DOHH2 (cell line): ENCODE measurements at regions not wholly inside any gene's neighbourhood (a gene's known extent, or its start where the extent isn't known, plus 50 kb on each side); places are given as distances from the start of the nearest gene placed in this dataset.
A peak's percentile ranks its signal among the peaks of the same experiment; 100 is the strongest.

Source experiments
- H3F3A ChIP-seq: fragments of 200-600 bp; sonication (generic), shearing (Covaris generic); 2 replicates; pipeline ENCODE4 v1.6.0; 2016; ENCODE audit warnings: antibody characterized with exemption, mild to moderate bottlenecking; ENCODE audit not compliant: control insufficient read depth, insufficient read depth
- H3K27ac ChIP-seq: fragments of 200-600 bp; sonication (generic); 2 replicates; pipeline ENCODE4 v1.5.1; 2014; ENCODE audit warnings: low read depth, mild to moderate bottlenecking, low read length, moderate library complexity
- H3K27me3 ChIP-seq: fragments of 200-600 bp; sonication (generic); 2 replicates; pipeline ENCODE4 v1.6.1; 2014; ENCODE audit warnings: mild to moderate bottlenecking, low read length, mixed read lengths; ENCODE audit not compliant: control insufficient read depth
- H3K36me3 ChIP-seq: fragments of 200-600 bp; sonication (generic); 2 replicates; pipeline ENCODE4 v1.6.1; 2014; ENCODE audit warnings: mild to moderate bottlenecking, low read length, moderate library complexity, mixed read lengths; ENCODE audit not compliant: control insufficient read depth
- H3K4me1 ChIP-seq: fragments of 200-600 bp; sonication (generic); 2 replicates; pipeline ENCODE4 v1.6.1; 2014; ENCODE audit warnings: mild to moderate bottlenecking, low read length, mixed read lengths; ENCODE audit not compliant: control insufficient read depth
- H3K4me2 ChIP-seq: fragments of 200-600 bp; sonication (generic); 2 replicates; pipeline ENCODE4 v1.6.0; 2014; ENCODE audit warnings: mild to moderate bottlenecking, low read length, moderate library complexity
- H3K4me3 ChIP-seq: fragments of 200-600 bp; sonication (generic); 2 replicates; pipeline ENCODE4 v1.5.1; 2014; ENCODE audit warnings: mild to moderate bottlenecking, low read length, mixed read lengths
- H3K79me2 ChIP-seq: fragments of 200-600 bp; sonication (generic); 2 replicates; pipeline ENCODE4 v1.6.1; 2014; ENCODE audit warnings: mild to moderate bottlenecking, low read length, mixed read lengths; ENCODE audit not compliant: control insufficient read depth
- H3K9me2 ChIP-seq: fragments of 200-600 bp; sonication (generic); replicated peaks from 2 replicates; pipeline ENCODE4 v1.6.1; 2014; ENCODE audit warnings: mild to moderate bottlenecking, low read length, mixed read lengths; ENCODE audit not compliant: control insufficient read depth
- H3K9me3 ChIP-seq: fragments of 200-600 bp; sonication (generic); 2 replicates; pipeline ENCODE4 v1.6.1; 2014; ENCODE audit warnings: antibody characterized with exemption, low read length, mixed read lengths; ENCODE audit not compliant: control insufficient read depth, insufficient read depth
- H4K20me1 ChIP-seq: fragments of 200-600 bp; sonication (generic); 2 replicates; pipeline ENCODE4 v1.6.0; 2014; ENCODE audit warnings: low read depth, mild to moderate bottlenecking, antibody characterized with exemption, low read length, moderate library complexity; ENCODE audit not compliant: control insufficient read depth, insufficient read depth
- CTCF ChIP-seq: fragments of 200-600 bp; sonication (generic); IDR thresholded peaks from one replicate; pipeline ENCODE4 v1.5.1; 2014; ENCODE audit warnings: antibody characterized with exemption, mild to moderate bottlenecking, low read depth, low read length; ENCODE audit not compliant: poor library complexity, severe bottlenecking
- EZH2phosphoT487 ChIP-seq: fragments of 200-600 bp; sonication (generic); IDR thresholded peaks from 2 replicates; pipeline ENCODE4 v1.6.1; 2017; ENCODE audit warnings: borderline replicate concordance, mild to moderate bottlenecking, antibody characterized with exemption, low read length, moderate library complexity, mixed read lengths

GRCh38 chr19:5290336-5291262 is 50.0 kb downstream of the PTPRS start:
- Histone ChIP-seq H3K27ac (no peak overlapping the region), H3K79me2 (peaks cover 43% of the 10 kb centered on the region), H4K20me1 (0 out of 2 replicates have a peak, but pooled peaks cover 5% of the 10 kb centered on the region), H3K27me3 (no peaks in the 10 kb centered on the region), H3F3A (no peaks in the 10 kb centered on the region), H3K9me2 (no peaks in the 10 kb centered on the region), H3K9me3 (no peaks in the 10 kb centered on the region), H3K4me2 (peak overlapping the region; percentile 81; the same call in 1 of the 2 replicates), H3K4me3 (no peak overlapping the region), H3K36me3 (peaks cover 5% of the 10 kb centered on the region; the same call in 1 of the 2 replicates), H3K4me1 (peaks cover 54% of the 10 kb centered on the region)
- TF ChIP-seq CTCF (no peak), EZH2phosphoT487 (no peak)

- H3K4me3 ChIP-seq: peak overlapping the region; percentile 48
- H3K36me3 ChIP-seq: peaks cover 12% of the 10 kb centered on the region; the same call in 1 of the 2 replicates
- H3K4me1 ChIP-seq: peaks cover 54% of the 10 kb centered on the region
- H3F3A ChIP-seq: no peaks in the 10 kb centered on the region
- H3K9me2 ChIP-seq: no peaks in the 10 kb centered on the region
- H3K27me3 ChIP-seq: no peaks in the 10 kb centered on the region
- TF ChIP-seq CTCF (peak; percentile 58), EZH2phosphoT487 (no peak)
- H3K9me3 ChIP-seq: no peaks in the 10 kb centered on the region
- H4K20me1 ChIP-seq: 0 out of 2 replicates have a peak, but pooled peaks cover 5% of the 10 kb centered on the region
- H3K79me2 ChIP-seq: peaks cover 43% of the 10 kb centered on the region
- peak overlapping the region; percentile 73 for H3K27ac ChIP-seq
- peak overlapping the region; percentile 69 for H3K4me2 ChIP-seq
Observed at GRCh38 chr19:5289060-5289990, 51.3 kb downstream of the PTPRS start.

GRCh38 chr19:5288347-5288739 is 52.3 kb downstream of the PTPRS start:
- H3K27me3 ChIP-seq: no peaks in the 10 kb centered on the region
- H3K36me3 ChIP-seq: peaks cover 12% of the 10 kb centered on the region; the same call in 1 of the 2 replicates
- no peaks in the 10 kb centered on the region for H3K9me2 ChIP-seq
- peak overlapping the region; percentile 73 for H3K27ac ChIP-seq
- peak overlapping the region; percentile 48 for H3K4me3 ChIP-seq
- H3K4me2 ChIP-seq: peak overlapping the region; percentile 69
- H3K79me2 ChIP-seq: peaks cover 43% of the 10 kb centered on the region
- H3F3A ChIP-seq: no peaks in the 10 kb centered on the region
- H4K20me1 ChIP-seq: 0 out of 2 replicates have a peak, but pooled peaks cover 5% of the 10 kb centered on the region
- peaks cover 50% of the 10 kb centered on the region for H3K4me1 ChIP-seq
- no peaks in the 10 kb centered on the region for H3K9me3 ChIP-seq
- TF ChIP-seq EZH2phosphoT487 (no peak), CTCF (no peak)
